Right cardiac atrium (tissue), 5 donors: ENCODE measurements at regions not wholly inside any gene's neighbourhood (a gene's known extent, or its start where the extent isn't known, plus 50 kb on each side); places are given as distances from the start of the nearest gene placed in this dataset.
A peak's percentile ranks its signal among the peaks of the same experiment; 100 is the strongest.

Source experiments
- ATAC-seq, 2 donors: fragments of 200-7000 bp; cut with Tn5 transposase; one replicate each; pipeline versions ENCODE4 v1.8.0 to v1.9.1; 2020; ENCODE audit warnings: moderate library complexity in 2 of 2, mild to moderate bottlenecking in 1 of 2
- DNase-seq, 3 donors: peaks; one replicate each; pipeline ENCODE4 v3.0.0-alpha.2; 2020
- H3K27ac ChIP-seq: one replicate; pipeline ENCODE4 v1.5.1; 2013; ENCODE audit warnings: mild to moderate bottlenecking, low read length, control low read depth, moderate library complexity
- H3K27me3 ChIP-seq: one replicate; pipeline ENCODE4 v1.6.1; 2013; ENCODE audit not compliant: control insufficient read depth, insufficient read depth
- H3K4me1 ChIP-seq: one replicate; pipeline ENCODE4 v1.6.1; 2013; ENCODE audit warnings: low read length; ENCODE audit not compliant: control insufficient read depth, insufficient read depth
- H3K4me3 ChIP-seq: one replicate; pipeline ENCODE4 v1.5.1; 2013; ENCODE audit warnings: low read length, control low read depth
- H3K9me3 ChIP-seq: one replicate; pipeline ENCODE4 v1.6.1; 2013; ENCODE audit warnings: low read length; ENCODE audit not compliant: control insufficient read depth
- WGBS: extraction: QIAGEN DNeasy Blood & Tissue Kit; methylation state at CpG from one replicate; pipeline ENCODE4 v1.1.7; 2013; 5-methylcytosine and 5-hydroxymethylcytosine counted together
- intact Hi-C, 4 donors: fragments of 100-400 bp; cut with DNase I; formaldehyde crosslinking; loops; one replicate each; pipeline versions ENCODE4 v1.11.0 to v1.14.0; 2022 to 2023
- donor health status: healthy with polysubstance abuse.
- donor health status: DM: no; HTN: yes; CAD: no.
- donor health status: DM: no; HTN: no; CAD: no.
- donor health status: DM: no; HTN: yes; CAD: no; lungs with severe emphysema.
- donor health status: DM: yes; HTN: yes; CAD: no.

DNA sequence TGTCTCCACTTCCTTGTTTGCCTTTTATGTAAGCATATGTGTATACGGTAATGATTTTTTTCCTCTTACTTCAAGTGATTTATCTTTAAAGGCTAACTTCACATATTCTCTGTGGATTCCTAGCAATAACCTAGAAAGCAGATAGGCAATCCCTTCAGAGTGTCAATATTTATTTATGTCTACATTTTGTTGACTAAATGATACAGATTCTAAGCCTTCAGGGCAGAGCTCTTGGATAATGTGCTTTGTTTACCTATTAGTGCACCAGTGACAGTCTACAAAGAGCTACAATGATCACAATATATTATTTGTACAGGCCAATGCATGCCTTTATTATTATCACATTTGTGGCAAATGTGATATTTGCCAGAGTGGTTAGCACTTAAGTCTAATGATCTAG, 406.2 kb downstream of the EFNB2 start:
- ATAC-seq = no peak
- WGBS = 91% methylated on average over 1 of the region's 1 CpG
- intact Hi-C loops = no loop called here

DNA sequence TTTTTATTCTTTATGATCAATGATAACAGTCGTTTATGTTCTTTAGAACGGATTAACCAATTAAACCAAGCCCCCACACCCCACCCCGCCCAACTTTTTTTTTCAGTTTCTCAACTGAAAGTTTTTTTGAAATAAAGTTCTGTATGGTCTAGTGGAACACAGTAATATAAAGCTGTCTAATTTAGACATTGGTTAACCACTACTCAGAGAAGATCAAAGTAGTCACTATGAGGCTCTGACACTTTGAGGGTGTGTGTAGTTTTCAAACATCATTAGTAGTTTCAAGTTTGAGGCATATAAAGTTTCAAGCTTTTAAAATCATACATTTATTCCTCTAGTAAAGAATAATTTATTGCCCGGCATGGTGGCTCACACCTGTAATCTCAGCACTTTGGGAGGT, 413.2 kb downstream of the EFNB2 start:
- WGBS = 94% methylated on average over 4 of the region's 4 CpGs
- Histone ChIP-seq H3K4me3 (no peak overlapping the region), H3K27me3 (no peaks in the 10 kb centered on the region), H3K27ac (no peak overlapping the region), H3K4me1 (no peaks in the 10 kb centered on the region), H3K9me3 (no peaks in the 10 kb centered on the region)
- DNase-seq (no peak), ATAC-seq (no peak)
- intact Hi-C loops = no loop called here

More for the DNA sequence above, 406.2 kb downstream of the EFNB2 start:
- peaks cover 6% of the 10 kb centered on the region for H3K9me3 ChIP-seq
- H3K27me3 ChIP-seq = no peaks in the 10 kb centered on the region
- no peak for DNase-seq
- H3K27ac ChIP-seq = no peak overlapping the region
- H3K4me1 ChIP-seq = no peaks in the 10 kb centered on the region
- no peak overlapping the region for H3K4me3 ChIP-seq

DNA sequence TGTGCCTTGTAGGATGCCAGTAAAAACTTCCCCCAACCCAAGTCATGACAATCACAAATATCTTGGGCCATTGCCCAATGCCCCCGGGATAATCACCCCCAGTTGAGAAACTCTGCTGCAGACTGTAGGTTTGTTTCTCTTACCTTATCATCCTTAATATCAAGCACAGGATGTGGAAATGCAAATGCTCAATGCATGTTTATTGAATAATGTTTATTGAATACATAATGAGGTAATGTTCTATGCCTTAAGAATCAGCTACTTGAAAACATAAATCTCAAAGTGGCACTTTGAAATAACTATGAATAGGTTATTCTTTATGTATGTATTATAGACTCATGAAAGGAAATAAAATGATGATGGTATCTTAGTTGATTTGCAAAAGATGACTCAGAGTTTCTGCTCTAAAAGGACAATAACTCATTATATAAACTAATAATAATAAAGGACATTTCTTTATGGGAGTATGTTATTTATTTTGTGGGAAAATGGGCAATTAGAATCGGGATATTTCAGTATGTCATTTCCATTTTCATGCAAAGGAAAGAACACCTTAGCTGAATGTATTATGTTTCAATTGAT, 414.2 kb downstream of the EFNB2 start:
- no peak overlapping the region for H3K27ac ChIP-seq
- DNase-seq = no peak
- H3K27me3 ChIP-seq = no peaks in the 10 kb centered on the region
- H3K9me3 ChIP-seq = no peaks in the 10 kb centered on the region
- no peaks in the 10 kb centered on the region for H3K4me1 ChIP-seq
- H3K4me3 ChIP-seq = no peak overlapping the region
- intact Hi-C loops = no loop called here
- no peak for ATAC-seq
- 75% methylated on average over 2 of the region's 2 CpGs for WGBS

DNA sequence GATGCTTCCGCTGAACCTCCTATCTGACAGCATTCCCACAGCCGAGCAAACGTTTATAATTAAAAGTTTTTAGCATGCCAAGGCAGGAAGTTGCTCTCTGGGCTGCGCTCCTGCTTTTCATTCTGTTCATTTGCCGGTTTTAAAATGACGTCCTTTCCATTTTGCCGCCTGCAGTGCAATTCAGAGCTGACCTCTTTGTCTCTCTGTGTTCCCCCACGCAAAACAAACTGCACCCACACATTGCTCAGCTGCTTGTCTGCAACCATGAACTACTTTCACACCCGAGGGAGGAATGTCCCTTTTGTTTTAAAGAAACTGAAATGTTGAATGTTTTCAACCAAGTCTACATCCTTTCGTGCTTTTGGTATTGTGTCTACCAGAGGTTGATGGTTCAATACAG, 416.5 kb downstream of the EFNB2 start:
- 26% methylated on average over 10 of the region's 10 CpGs for WGBS
- H3K9me3 ChIP-seq = no peaks in the 10 kb centered on the region
- ATAC-seq (no peak), DNase-seq (no peak)
- no peak overlapping the region for H3K27ac ChIP-seq
- intact Hi-C loops = no loop called here
- no peaks in the 10 kb centered on the region for H3K4me1 ChIP-seq
- no peaks in the 10 kb centered on the region for H3K27me3 ChIP-seq
- peak overlapping the region; percentile 26 for H3K4me3 ChIP-seq

DNA sequence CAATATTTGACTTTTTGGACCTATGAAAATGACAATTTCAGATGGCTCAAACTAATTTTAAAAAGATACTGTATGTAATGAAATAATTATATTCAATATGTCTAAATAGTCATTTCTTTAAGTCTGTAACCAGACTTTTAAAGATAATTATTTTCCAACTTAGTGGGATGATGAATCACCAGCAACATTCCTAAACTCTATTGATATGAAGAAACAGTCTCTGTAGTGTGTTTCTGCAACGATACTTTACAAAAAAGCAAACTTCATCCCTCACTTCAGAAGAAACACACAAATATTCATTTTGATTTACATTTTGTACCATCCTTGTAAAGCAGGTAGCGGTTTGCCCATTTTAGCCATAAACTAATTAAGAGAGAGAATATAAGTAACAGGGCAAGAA, 417.4 kb downstream of the EFNB2 start:
- no peak for ATAC-seq
- Histone ChIP-seq H3K9me3 (no peaks in the 10 kb centered on the region), H3K27ac (no peak overlapping the region), H3K27me3 (no peaks in the 10 kb centered on the region), H3K4me1 (no peaks in the 10 kb centered on the region), H3K4me3 (no peak overlapping the region)
- intact Hi-C loops = no loop called here
- DNase-seq = no peak
- 80% methylated on average over 2 of the region's 2 CpGs for WGBS

DNA sequence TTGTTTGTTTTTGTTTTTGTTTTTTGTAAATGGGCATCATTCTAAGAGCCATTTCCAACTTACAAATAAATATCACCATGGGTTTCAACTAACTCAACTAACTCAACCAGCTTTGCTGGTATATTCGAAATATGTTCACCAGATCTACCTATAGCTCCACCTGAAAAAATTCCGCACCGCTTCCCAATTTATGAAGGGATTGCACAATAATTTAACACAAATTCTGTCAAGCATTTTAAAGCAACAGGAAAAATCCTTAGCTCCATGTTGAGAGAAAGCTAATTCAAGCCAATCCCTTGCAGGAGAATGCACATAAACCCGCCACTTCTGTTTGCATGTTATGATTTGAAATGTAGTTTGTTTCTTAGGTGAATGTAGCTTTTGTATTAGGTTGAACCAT, 417.8 kb downstream of the EFNB2 start:
- ATAC-seq = no peak
- no peaks in the 10 kb centered on the region for H3K27me3 ChIP-seq
- no peaks in the 10 kb centered on the region for H3K9me3 ChIP-seq
- WGBS = 97% methylated on average over 4 of the region's 4 CpGs
- no peak for DNase-seq
- no peak overlapping the region for H3K4me3 ChIP-seq
- intact Hi-C loops = no loop called here
- no peak overlapping the region for H3K27ac ChIP-seq
- H3K4me1 ChIP-seq = no peaks in the 10 kb centered on the region

DNA sequence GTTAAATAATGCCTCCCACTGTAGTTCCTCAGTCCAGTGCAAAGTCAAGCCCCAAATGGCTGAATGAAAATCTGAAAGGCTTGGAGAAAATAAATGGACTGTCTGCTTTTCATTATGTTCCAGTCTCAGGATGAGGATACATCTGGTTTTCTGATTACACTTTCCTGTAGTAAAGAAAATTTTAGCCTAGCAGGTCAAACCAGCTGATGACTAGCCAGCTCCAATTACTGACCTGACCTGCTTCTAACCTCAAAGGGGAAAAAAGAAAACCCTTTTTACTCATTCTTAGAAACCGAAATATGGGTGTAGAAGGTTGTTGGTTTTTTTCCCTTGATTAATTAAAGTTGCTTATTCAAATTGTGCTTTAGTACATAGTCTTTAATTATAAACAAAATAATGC, 418.4 kb downstream of the EFNB2 start:
- WGBS = 75% methylated on average over 1 of the region's 1 CpG
- no peak for ATAC-seq
- H3K9me3 ChIP-seq = no peaks in the 10 kb centered on the region
- intact Hi-C loops = no loop called here
- H3K27ac ChIP-seq = no peak overlapping the region
- H3K4me1 ChIP-seq = no peaks in the 10 kb centered on the region
- H3K4me3 ChIP-seq = no peak overlapping the region
- H3K27me3 ChIP-seq = no peaks in the 10 kb centered on the region
- no peak for DNase-seq

DNA sequence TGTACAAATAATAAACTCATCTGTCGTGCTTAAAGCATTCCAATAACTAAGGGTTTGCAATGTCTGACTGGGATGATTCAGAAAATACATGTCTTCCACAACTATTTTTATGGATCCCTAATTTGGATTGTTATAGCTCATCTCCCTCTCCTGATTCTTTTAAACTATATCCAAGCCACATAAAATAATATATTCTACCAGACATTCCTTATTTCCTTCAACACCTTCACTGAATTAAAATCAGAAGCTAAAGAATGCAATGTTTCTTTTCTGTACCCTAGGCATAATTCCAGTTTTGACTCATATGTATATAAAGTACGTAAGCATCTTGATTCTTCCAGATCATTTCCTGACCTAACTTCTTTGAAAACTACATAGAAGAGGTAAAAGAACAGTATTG, 420.4 kb downstream of the EFNB2 start:
- 94% methylated on average over 2 of the region's 2 CpGs for WGBS
- Histone ChIP-seq H3K4me1 (no peaks in the 10 kb centered on the region), H3K4me3 (no peak overlapping the region), H3K27me3 (no peaks in the 10 kb centered on the region), H3K27ac (no peak overlapping the region), H3K9me3 (no peaks in the 10 kb centered on the region)
- ATAC-seq = no peak
- intact Hi-C loops = no loop called here
- DNase-seq = no peak

DNA sequence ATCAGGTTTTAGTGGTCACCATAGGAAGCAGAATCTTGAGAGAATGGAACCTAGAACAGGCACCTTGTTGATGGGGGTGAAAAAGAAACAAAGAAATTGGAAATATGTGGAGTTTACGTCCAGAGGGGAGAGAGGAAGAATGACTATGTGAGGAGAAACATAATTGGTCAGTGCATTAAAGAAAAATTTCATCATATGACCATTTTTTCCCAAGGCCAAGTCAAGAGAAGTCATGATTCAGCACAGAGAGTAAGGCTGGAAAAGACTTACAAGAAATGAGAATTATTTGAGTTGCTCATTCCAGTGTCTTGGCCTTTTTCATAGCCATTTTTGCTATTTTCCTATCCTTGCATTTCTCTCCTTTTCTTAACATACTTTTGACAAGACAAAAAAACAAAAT, 421.7 kb downstream of the EFNB2 start:
- H3K4me3 ChIP-seq = no peak overlapping the region
- intact Hi-C loops = no loop called here

DNA sequence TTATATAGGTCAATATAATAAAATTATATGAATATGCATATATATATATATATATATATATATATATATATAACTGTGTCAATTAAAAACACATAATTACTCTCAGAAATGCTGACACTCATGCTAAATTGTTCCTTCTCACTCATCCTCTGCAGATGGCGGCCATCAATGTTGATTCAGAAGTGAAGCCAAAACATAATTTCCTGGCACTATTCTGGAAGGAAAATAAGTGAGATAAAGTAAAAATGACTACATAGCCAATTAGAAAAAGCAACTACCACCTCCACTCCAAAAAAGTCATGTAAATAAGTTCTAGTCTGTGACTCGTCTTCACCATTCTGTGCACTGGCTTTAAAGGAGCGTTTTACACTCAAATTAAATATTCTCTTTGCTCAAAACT, 423.3 kb downstream of the EFNB2 start:
- ATAC-seq (no peak), DNase-seq (no peak)
- no peak overlapping the region for H3K4me3 ChIP-seq
- intact Hi-C loops = no loop called here
- no peaks in the 10 kb centered on the region for H3K9me3 ChIP-seq
- H3K4me1 ChIP-seq = no peaks in the 10 kb centered on the region
- H3K27me3 ChIP-seq = no peaks in the 10 kb centered on the region
- 63% methylated on average over 3 of the region's 3 CpGs for WGBS
- H3K27ac ChIP-seq = no peak overlapping the region

More for the DNA sequence above, 421.7 kb downstream of the EFNB2 start:
- no peaks in the 10 kb centered on the region for H3K4me1 ChIP-seq
- H3K27me3 ChIP-seq = no peaks in the 10 kb centered on the region
- no peak overlapping the region for H3K27ac ChIP-seq
- DNase-seq = no peak
- no peaks in the 10 kb centered on the region for H3K9me3 ChIP-seq
- ATAC-seq = no peak
- 98% methylated on average over 1 of the region's 1 CpG for WGBS

DNA sequence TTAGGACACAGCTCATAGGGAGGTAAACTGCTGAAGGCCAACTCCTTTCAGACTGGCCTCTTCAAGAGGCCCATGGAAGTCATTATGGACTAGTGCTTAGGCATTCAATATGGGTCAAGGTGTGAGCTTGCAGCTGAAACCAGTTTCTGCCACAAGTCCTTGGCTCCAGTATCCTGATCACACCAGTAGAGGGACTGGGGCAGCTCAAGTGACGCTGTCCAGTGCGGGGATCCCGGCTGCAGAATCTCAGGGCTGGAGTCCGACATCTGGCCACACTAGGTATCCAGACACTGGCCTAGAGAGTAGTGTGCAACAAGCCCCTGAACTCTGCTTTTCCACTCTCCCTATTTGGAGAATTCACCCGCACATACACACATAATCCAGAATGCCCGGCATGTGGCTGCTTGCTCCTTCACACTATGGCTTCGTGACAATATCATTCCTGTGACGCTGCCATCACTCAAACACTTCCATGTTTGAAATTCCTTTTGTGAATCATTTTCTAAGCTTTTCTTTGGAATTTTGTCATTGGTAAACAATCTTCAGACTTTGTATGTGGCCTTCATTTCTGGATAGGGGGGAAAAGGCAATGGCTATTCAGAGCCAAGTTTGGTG, 425.1 kb downstream of the EFNB2 start:
- H3K4me1 ChIP-seq = no peaks in the 10 kb centered on the region
- no peak overlapping the region for H3K27ac ChIP-seq
- H3K9me3 ChIP-seq = no peaks in the 10 kb centered on the region
- H3K4me3 ChIP-seq = no peak overlapping the region
- no peak for DNase-seq
- WGBS = 91% methylated on average over 8 of the region's 8 CpGs
- intact Hi-C loops = no loop called here
- no peak for ATAC-seq
- no peaks in the 10 kb centered on the region for H3K27me3 ChIP-seq

DNA sequence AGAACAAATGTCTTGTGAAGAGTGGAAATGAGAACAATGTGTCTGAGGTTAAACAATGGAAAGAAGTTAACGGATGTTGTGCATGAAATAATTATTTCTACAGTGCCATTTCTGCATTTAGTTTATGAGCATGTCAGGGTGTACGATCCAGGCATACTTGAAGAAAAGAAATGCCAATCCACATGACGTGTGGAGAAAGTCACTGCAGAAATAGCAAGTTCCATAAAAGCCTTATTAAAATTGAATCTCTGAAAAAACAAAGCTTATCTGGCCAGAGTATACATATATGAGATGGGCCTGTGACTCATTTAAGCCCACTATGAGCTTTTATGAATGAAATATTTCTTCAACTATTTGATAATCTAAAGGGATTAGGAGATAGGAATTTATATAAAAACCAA, 426.1 kb downstream of the EFNB2 start:
- Histone ChIP-seq H3K9me3 (no peaks in the 10 kb centered on the region), H3K4me3 (no peak overlapping the region), H3K4me1 (no peaks in the 10 kb centered on the region), H3K27me3 (no peaks in the 10 kb centered on the region), H3K27ac (no peak overlapping the region)
- DNase-seq (no peak), ATAC-seq (no peak)
- WGBS = 71% methylated on average over 3 of the region's 3 CpGs
- intact Hi-C loops = loop anchor here in 1 of 4 donors (10.0 kb wide), 1 partner anchor 385 kb away; no protein-coding TSS in a partner anchor
